ENCODE measurements at regions not wholly inside any gene's neighbourhood (a gene's known extent, or its start where the extent isn't known, plus 50 kb on each side); places are given as distances from the start of the nearest gene placed in this dataset.

DNA sequence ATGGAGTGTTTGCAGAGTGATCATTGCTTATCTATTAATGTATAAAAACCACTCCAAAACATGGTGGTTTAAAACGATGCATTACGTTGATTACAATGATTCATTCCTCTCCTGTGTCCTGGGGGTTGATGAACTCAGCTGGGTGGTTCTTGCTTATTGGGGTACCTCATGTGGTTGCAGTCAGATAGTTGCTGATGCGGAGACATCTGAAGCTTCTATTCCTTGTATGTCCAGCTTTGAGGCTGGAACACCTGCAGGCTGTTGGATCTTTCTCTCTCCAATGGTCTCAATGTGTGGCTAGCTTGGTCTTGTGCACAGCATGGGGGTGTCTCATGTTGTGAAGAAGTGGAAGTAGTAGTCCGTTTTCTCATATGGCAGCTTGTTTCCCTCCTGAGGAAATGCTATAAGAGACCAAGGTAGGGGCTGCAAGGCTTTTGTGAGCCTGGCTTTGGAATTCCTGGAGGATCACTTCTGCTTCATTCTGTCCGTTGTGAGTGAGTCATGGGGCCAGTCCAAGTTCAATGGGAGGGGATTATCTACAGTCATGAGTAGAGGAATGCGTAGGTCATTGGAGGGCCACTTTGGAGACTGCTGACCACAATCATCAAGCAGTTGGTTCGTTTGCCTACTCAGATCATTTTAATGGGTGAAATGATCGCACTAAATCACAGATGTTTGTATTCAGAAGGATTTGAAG lies 601.0 kb downstream of the SLC4A3 start:
- DNase-seq = no peak

DNA sequence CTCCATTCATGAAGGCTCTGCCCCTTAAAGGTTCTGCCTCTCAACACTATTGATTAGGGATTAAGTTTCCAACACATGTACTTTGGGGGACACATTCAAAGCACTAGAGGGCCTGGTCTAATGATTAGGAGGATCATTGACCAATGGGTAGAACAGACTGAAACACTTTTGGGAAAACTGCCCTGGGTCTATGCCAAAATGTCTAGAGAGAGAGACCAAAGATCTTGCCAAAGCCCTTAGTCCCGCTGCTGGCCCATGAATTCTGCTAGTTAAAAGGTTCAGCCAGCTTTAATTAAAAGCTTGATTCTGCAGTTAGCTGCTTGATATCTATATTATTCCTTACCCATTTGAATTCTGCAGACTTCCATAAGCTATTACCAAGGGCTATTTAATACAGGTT lies 613.2 kb downstream of the SLC4A3 start:
- no peak for DNase-seq

DNA sequence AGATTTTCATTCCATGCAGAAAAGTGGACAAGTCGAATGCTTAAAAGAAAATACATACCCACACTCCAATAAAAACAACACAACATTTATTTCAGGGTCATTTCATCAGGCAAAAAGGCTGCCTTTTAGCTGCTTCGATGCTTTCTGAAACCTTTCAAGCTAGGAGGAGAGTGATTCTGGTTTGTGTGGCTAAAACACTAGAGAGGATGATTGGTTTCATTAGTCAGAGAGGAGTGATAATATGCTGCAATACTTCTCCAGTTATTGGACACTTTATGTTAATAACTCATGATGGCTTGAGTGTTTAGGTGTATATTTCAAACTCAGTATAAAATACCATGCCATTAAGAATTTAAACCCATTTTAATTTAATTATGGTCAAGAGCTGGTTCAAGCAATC lies 614.0 kb downstream of the SLC4A3 start:
- DNase-seq = no peak

DNA sequence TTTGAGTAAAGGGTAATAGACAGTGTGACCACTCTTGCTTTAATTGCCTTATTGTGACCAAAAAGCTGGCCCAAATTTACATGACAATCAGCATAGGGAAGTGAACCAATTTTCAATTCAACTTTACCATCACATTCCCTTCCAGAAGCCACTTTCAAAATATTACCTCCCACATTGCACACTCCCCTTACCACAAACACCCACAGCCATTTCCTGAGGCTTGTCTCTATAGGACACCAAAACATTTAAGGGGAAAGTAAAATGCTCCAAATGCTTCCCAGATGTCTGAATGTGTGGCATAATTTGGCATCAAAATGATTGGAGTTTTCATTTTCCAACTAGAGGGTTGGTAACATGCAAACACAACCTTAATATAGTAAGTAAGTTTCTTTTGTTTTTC lies 616.1 kb downstream of the SLC4A3 start:
- DNase-seq = no peak

DNA sequence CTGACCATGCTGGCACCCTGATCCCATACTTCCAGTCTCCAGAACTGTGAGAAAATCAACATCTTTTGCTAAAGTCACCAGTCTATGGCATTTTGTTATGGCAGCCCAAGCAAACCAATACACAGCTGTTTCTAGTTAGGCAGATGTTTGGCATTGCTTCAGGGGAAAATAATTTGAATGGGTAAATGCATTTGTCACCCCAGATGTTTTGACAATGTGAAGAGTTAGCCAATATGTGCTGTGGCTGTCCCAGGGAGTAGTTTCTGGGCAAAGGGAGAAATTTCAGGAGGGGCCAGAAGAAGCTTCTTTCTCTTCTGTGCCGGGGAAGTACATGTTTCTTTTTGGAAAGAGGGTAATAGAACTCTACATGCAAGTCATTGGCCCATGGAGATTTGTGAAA lies 619.0 kb downstream of the SLC4A3 start:
- DNase-seq = no peak

DNA sequence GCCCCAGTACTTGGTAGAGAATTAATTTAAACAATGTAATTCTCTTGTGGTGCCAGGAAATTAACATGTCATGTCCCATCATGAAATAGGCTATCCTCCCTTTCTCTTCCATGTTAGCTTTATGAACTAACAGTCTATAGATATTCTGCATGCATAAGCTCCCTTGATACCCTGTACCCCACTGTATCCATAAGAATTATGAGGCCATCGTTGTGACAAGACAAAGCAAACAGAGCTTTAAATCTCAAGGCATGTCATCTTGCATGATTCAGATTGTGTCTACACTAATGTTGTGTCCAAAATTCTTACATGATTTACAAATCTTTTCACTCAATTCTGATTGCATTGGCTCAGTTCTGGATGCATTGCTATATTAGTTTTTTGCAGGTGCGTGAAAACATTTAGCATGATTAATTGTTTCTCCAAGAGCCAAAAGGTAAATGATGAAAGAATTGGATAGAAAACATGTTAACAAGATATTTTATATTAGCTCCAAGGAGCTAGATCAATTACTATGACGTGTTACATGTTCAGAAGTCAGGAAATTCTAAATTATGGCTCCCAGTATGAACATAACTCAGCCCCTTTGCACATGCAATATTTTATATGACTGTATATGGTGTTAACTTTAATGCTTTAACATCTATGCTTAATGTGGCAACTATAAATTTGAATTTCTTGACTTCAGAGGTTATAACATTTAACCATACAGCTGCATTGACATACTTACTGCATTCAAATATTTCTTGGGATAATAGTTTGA lies 620.3 kb downstream of the SLC4A3 start:
- DNase-seq = no peak

DNA sequence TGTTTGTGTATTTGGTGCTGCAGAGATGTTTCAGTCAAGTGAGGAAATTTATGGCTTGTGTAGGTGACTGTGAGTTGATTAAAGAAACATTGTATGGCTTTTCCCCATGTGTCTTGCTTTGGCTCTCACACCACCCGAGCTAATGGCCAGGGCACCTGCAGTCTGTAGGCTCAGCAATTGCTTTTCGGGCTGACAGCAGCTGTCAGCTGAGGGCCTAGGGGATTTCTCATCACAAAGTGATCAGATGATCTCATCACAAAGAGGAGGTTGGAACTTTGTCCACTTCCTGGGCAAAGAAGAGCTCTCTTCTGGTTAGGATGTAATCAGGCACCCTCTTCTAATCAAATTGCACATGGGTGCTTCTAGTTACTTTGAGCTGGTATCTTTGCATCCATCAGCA lies 632.2 kb downstream of the SLC4A3 start:
- no peak for DNase-seq

DNA sequence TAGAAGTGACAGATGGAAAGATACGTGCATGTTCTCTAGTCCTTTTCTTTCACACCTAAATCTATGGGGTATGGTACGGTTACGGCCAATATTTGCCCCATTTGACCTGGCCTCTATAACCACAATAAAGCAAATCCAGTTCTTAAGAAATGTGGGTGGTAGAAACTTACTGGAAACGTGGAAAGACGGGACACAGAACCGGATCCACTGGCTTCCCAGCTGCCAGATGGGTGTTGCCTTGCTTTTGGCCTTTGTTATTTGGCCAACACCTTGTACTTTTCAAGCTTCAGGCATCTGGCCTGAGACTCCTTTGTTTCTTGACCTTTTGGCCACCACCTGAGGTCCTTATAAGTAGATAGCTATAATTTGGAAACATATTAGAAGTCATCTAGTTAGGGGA lies 635.9 kb downstream of the SLC4A3 start:
- DNase-seq = no peak

DNA sequence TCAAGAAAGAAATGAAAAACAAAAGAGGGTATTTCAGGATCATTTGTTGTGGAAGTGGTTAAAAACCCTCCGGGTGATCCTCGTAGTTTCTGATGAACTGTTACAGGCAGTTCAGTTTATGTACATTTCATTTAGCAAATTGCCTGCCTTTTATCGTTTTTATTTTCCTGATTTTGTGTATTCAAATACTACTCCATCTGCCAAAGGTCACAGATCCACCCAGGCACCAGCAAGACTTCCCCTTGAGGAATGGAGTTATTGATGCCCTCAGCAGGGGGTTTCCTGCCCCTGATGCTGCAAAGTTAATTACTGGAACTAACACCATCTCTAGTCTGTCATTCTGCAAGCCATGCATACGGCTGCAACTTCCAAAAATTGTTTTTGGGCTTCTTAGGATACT lies 641.9 kb downstream of the SLC4A3 start:
- no peak for DNase-seq

DNA sequence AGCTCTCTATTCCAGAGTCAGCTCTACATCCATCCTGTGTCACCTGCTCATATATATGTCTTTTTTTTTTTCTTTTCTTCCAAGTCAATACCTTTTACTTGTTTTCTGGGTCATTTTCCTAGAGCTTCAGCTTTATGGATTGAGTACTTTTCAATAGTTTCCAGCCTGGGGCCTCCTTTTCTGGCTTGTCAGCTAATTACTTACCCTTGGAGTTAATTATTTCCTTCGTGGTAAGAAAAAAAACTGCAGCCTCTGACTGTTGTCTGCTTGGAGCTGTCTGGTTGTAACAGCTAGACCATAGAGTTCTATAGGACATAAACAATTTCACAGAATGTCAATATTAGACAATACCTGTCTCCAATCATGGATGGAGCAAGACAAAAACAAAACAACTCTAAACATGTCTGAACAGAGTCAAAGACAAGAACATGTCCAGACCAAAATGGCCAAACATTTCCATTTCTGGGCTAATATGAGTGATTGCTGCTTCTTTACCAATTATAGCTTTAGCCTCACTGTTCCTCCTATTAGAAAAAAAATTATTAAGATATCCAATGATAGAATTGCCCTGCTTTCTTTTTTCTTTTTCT lies 643.1 kb downstream of the SLC4A3 start:
- no peak for DNase-seq

DNA sequence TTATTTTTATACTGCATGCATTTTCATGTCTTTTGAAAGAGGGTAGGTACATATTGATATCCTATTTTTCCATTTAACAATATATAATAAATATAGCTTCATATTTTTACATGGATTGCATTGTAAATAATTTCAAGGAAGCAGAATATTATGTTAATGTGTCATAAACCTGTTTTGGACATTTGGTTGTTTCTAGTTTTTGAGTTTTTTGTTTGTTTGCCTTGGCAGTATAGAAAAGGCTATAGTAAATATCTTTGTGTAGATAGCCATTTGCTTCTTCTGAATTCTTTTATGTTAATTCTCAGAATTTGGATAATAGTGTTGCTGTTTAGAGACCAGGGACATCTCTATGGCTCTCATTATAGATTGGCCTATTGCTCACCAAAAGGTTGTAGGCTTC lies 645.2 kb downstream of the SLC4A3 start:
- no peak for DNase-seq

DNA sequence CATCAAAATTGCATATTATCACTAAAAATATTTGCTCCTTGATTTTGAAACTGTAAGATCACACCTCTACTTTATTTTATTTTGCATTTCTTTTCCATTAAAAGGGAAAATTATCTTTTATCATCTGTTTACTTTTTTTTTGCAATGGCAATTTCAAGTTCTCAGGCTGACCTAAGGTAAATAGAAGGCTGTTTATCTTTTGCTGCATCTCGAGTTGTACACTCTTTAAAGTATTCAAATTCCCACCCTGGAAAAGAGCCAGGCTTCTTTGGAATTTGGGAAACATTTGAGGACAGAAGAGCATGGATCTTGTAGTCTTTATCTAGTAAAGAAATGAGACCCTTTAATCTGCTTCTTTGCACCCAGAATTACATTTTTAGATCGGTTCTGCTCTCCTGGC lies 645.7 kb downstream of the SLC4A3 start:
- DNase-seq = no peak

DNA sequence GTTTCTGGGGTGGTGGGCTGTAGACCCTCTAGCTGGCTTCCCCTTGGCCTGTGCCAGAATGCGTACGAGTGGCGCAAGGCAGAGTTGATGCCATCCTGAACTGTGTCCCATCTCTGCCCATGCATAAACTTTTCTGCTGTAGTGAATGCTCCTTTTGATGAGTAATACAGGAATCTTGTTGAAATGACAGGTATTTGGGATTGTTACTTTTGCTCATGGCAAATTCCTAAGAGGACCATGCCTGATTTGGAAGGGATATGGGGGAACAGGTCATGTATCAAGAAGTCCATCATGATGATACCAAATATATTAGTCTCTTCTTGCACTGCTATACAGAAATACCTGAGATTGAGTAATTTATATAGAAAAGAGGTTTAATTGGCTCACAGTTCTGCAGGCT lies 648.0 kb downstream of the SLC4A3 start:
- DNase-seq = no peak

DNA sequence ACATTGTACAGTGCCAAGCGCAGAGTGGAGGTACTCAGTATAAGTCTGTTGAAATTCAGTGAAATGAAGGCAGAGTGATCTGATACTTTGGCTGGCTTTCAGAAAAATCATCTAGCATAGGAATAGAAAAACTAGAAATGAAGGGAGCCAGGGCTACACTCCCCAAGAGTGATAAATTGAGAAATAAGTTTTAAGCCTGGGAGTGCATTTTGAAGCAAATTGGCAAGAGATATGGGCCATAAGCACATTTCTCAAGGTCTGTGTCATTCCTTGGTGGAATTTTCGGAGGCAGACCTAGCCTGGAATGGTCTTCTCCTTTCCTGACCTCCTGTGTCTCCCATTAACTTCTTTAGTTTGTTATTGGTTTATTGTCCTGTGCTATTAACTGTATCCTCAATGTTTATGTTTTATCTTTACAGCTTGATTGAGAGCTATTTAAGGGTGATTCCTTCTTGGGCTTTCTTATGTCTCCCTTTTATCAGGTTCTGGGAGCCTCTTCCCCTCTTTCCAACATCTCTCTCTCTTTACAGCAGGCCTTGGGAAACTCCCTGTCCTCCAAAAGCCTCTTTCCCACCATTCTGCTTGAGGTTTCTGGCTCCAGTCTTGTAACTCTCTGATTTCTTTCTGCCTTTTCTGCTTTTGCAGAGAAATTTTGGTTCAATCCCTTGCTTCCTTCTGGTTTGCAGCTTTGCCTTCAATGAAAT lies 649.5 kb downstream of the SLC4A3 start:
- no peak for DNase-seq

DNA sequence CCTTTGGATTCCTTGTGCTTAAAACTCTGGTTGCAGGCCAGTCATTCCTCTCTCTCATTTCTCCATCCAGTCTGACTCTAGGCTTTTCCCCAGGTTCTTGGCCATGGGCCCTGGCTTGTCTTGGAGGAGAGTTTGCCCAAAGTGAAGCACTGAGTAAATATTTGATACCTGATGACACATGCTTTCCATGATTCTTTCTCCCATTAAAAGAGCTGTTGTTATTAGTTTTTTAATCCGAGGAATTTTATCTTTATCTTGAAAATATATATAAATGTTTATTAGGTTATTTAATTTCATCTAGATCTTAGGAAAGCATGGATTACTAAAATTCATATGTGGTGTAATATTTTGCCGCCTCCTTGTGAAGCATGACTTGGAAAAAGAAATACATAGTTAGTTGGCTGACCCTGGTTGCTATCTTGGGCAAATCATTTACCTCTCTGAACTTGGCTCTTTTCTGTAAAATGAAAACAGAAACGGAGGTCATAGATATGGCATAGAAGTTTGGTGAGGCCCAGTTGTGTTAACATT lies 650.1 kb downstream of the SLC4A3 start:
- DNase-seq = no peak

DNA sequence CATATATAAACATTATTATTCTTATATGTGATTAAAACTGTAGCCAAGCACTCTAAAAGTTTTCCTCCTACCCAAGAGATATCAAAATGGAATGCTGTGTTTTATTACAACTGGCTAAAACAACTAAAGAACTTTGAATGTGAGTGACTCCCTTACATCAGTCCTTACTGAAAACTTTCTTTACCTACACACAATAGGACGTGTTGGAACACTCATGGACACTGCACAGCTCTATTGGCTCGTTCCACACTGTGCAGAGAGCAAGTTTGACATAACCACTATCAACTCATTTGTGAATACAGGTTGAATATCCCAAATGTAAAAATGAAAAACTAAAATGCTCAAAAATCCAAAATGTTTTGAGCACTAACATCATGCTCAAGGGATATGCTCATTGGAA lies 650.6 kb downstream of the SLC4A3 start:
- DNase-seq = no peak

DNA sequence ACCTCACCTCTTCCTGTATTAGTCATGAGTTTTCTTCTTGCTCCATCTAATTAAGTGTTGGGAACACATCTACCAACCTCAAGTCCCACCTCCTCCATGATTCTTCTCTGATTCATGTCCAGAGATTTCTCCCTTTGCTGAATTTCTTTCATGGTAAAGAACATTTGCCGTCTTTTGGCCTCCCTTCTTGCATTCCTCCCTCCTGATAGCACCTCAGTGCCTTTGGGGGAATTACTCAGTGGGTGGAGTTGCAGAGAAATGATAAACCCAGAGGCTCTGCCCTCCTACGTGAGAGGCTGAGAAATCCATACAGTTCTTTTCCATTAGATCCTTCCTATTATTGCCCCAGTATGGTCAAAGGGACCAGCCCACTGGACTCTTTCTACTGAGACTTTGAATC lies 651.9 kb downstream of the SLC4A3 start:
- no peak for DNase-seq

DNA sequence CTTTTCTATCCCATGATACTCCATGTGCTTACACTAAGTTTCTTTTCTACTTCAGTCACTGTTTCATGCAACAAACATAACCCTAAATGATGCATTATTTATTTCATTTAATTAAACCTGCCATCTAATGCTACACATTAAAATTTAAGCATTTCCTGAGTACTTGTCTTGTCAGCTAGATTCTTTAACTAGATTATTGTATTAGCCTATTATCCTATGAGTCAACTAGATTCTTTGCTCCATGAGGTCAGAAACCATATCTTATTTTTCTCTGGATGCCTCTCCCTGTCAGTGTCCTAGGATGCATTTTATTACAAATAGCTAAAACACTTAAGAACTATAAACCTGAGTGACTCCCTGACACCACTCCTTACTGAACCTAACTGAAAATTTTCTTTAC lies 652.4 kb downstream of the SLC4A3 start:
- no peak for DNase-seq

DNA sequence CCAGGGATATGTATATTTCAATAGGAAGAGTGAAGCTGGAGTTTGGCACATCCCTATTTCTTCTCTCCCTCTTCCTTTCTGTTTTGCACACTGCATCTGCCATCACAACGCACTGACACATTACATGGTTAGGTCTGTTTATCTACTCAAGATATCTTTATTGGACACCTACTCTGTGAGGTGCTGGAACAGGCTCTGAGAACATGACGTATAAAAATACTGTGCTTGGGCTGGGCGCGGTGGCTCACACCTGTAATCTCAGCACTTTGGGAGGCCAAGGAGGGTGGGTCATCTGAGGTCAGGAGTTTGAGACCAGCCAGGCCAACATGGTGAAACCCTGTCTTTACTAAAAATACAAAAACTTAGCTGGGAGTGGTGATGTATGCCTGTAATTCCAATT lies 653.3 kb downstream of the SLC4A3 start:
- DNase-seq = no peak

DNA sequence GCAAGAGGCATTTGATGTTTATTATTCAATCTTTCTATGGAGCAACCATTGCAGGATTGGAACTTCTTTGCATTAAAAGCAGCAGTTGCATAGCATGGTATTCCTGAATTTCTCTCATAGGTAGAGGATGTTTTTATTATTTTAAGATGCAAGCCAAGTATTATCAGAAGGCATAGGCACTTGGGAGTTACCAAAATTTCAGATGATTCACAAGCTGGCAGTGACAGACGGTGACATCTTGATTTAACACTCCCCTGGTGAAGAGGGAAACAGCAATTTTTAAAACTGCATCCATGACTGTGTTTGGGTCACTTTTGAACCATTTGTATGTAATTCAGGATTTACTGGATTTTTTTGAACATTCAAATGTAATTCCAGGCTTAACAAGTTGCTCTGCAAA lies 654.3 kb downstream of the SLC4A3 start:
- no peak for DNase-seq

DNA sequence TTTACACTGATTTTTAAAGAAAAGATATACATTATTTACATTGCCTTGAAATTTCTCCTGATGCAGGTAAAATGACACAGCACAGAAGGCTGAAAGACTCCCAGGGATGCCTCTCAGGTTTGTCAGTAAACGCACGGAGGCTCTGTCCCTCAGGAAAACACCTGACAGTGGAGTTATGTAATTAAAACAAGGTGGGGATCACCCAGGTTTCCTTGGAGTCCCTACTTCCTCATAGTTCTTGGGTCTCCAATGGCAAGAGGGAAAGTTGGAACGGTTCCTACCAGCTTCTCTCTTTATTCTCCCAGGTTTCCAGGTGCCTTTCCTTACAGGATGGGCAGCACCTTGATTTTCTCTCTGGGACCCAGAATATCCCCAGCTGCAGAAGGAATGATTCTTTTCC lies 654.8 kb downstream of the SLC4A3 start:
- no peak for DNase-seq

DNA sequence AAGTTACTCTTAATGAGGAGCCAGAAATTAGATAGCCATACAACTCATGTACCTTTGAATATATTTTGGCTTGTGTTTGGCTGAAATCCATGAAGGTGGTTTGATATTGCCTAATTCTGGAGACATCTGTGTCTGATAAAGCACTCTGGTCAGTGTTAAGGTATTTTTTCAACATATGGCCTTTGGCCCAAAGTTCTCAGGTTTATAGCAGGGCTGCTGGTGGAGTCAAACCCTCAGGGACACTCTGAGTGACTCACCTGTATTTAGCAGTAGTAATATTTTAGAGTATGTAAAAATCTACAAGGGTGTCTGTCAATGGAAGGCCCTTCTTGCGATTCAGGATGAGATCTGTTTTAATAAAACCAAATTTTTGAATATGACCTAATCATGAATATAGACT lies 666.5 kb downstream of the SLC4A3 start:
- no peak for DNase-seq

DNA sequence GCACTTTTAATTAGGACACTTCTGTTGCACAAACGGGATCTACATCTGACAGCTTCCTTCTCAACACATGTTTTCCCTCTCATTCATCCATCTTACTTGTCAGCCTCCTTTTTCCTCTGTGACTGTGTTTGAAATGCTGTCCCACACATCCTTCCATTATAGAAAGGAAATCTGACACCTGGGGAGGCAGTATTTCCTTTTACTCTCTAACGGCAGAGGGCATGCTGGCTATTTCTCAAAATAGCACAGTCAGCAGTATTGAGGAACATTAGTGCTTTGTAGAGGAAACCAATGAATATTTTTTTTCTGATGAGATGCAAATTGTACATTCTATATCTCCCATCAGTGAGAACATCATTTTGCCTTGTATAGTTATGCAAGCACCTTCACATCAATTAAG lies 668.7 kb downstream of the SLC4A3 start:
- no peak for DNase-seq

DNA sequence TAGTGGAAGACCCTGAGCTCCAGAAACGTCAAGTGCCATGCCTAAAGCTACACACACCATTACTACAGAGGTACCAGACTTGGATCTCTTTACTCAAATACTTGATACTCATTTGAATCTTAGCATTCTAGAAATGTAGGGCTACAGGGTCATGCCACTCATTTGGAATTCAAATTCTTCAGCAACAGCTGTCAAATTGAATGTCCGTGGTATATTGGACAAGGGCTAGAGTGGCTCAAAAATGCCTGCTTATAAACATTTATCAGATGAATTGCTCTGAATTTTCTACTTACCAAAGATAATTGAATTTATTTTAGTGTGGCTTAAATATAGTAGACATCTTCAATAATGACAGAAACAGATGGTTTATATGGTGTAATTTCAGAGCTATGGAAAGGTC lies 669.7 kb downstream of the SLC4A3 start:
- DNase-seq = no peak
